ENCODE measurements at regions not wholly inside any gene's neighbourhood (a gene's known extent, or its start where the extent isn't known, plus 50 kb on each side); places are given as distances from the start of the nearest gene placed in this dataset.

DNA sequence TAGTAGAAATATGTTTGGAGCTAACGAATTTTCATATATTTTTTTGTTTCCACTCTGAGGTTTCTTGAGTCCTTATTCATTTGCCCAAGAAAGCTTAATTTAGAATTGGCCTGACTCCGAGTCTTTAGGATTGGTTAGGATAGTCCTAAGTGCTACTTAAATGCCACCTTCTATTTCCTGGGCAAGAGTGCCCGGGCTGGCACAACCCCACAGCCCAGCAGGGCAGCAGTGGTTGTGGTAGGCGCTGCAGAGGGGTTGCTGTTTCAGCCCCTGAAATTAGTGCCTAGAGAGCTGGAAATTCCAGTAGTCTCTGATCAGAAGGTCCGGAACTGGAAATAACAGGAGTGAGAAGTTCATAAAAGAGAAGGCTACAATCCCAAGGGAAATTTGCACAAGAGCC lies 139.4 kb upstream of the TENT5A start:
- WGBS (ENCODE audit: extremely low coverage, insufficient read length, low lambda C conversion rate): no CpG with 5 or more reads among the region's 5 CpGs
- Mint-ChIP-seq H3K27me3 (ENCODE audit: low read depth) (no peaks in the 10 kb centered on the region), H3K4me3 (no peak overlapping the region), H3K9me3 (no peaks in the 10 kb centered on the region; a peak in 1 of 5 replicates), H3K4me1 (peaks cover 0 to 5% of the 10 kb centered on the region in 2 experiments; a peak in 1 of 4 replicates), H3K27ac (peak overlapping the region in 1 of 3 experiments; percentile 2; a peak in 1 of 7 replicates), H3K36me3 (ENCODE audit: insufficient read depth in 1 of 3, low read depth in 3 of 3) (no peaks in the 10 kb centered on the region)
- Histone ChIP-seq H2BK120ac (ENCODE audit: low read depth, low read length, poor library complexity, severe bottlenecking) (no peak overlapping the region), H4K5ac (ENCODE audit: insufficient read length, low read depth, low read length) (no peak overlapping the region), H3K79me1 (ENCODE audit: insufficient read depth, low read depth, low read length, poor library complexity, severe bottlenecking) (no peaks in the 10 kb centered on the region), H3K23ac (ENCODE audit: insufficient read length, low read depth, low read length) (no peak overlapping the region), H3K4me2 (ENCODE audit: insufficient read depth, insufficient read length, low read length) (no peak overlapping the region), H2AK5ac (ENCODE audit: insufficient read length, low read length) (no peak overlapping the region), H3K14ac (ENCODE audit: insufficient read depth, low read length) (no peak overlapping the region), H3K4me1 (ENCODE audit: insufficient read depth, low read length) (no peaks in the 10 kb centered on the region), H3T11ph (ENCODE audit: low read length) (no peak overlapping the region), H3K18ac (ENCODE audit: insufficient read length, low read depth, low read length) (no peak overlapping the region), H2BK12ac (ENCODE audit: insufficient read length, low read depth, low read length) (no peak overlapping the region), H4K91ac (ENCODE audit: insufficient read length, low read depth, low read length) (no peak overlapping the region), H2BK5ac (ENCODE audit: insufficient read length, low read length) (no peak overlapping the region), H3K4ac (ENCODE audit: low read depth, low read length) (no peak overlapping the region), H4K20me1 (ENCODE audit: control insufficient read depth, insufficient read depth, insufficient read length) (no peaks in the 10 kb centered on the region), H4K8ac (replicated peaks; ENCODE audit: insufficient read length, low read depth, low read length) (no peak overlapping the region), H3K9me3 (ENCODE audit: control insufficient read depth, low read depth, low read length) (no peaks in the 10 kb centered on the region), H2AFZ (ENCODE audit: low read length) (no peak overlapping the region), H3K56ac (ENCODE audit: insufficient read length, low read depth, low read length) (no peak overlapping the region), H3K79me2 (ENCODE audit: insufficient read depth, low read length) (no peaks in the 10 kb centered on the region), H3K23me2 (ENCODE audit: insufficient read length, low read depth, low read length, poor library complexity, severe bottlenecking) (no peaks in the 10 kb centered on the region), H2BK15ac (ENCODE audit: low read depth, low read length) (no peak overlapping the region), H3K27ac (ENCODE audit: insufficient read length, low read depth, low read length) (no peak overlapping the region), H3K27me3 (ENCODE audit: insufficient read depth, low read length) (no peaks in the 10 kb centered on the region), H3K9ac (ENCODE audit: extremely low read depth, insufficient read length, low read length) (no peak overlapping the region), H2BK20ac (ENCODE audit: low read depth, low read length, poor library complexity, severe bottlenecking) (no peak overlapping the region)
- no peak for TF ChIP-seq CTCF (conservative IDR thresholded peaks at IDR 0.05)
- no peak for DNase-seq

Measured in H9 (cell line).